WTC11 (cell line): ENCODE measurements at regions not wholly inside any gene's neighbourhood (a gene's known extent, or its start where the extent isn't known, plus 50 kb on each side); places are given as distances from the start of the nearest gene placed in this dataset.

Experiments
- ATAC-seq: fragments of 200-7000 bp; cut with Tn5 transposase; 2 replicates; pipeline ENCODE4 v1.10.0; 2021; ENCODE audit warnings: mild to moderate bottlenecking, moderate library complexity
- CTCF ChIA-PET: fragments of 300-600 bp; sonication (Branson Sonifier 250); formaldehyde crosslinking; loops from one replicate; lab custom pipeline; 2021; ENCODE audit warnings: antibody characterized with exemption; lab: Charles Lee
- POLR2A ChIA-PET: fragments of 350-600 bp; sonication (Branson Sonifier 250); formaldehyde crosslinking; loops from one replicate; lab custom pipeline; 2021; ENCODE audit warnings: antibody characterized with exemption; lab: Charles Lee
- DNase-seq: peaks from one replicate; pipeline ENCODE4 v3.0.0; 2021; ENCODE audit warnings: low spot score
- H3K27ac Mint-ChIP-seq: 2 replicates; pipeline ENCODE4 v1.8.0; 2021; ENCODE audit warnings: mixed read lengths
- H3K27me3 Mint-ChIP-seq: 2 replicates; pipeline ENCODE4 v1.8.0; 2021; ENCODE audit warnings: low read depth, mild to moderate bottlenecking, moderate library complexity, mixed read lengths
- H3K36me3 Mint-ChIP-seq: 2 replicates; pipeline ENCODE4 v1.8.0; 2021; ENCODE audit warnings: mixed read lengths
- H3K4me1 Mint-ChIP-seq: 2 replicates; pipeline ENCODE4 v1.8.0; 2022; ENCODE audit warnings: mixed read lengths
- H3K4me3 Mint-ChIP-seq: 2 replicates; pipeline ENCODE4 v1.8.0; 2021; ENCODE audit warnings: mild to moderate bottlenecking, moderate library complexity, mixed read lengths
- H3K9me3 Mint-ChIP-seq: 2 replicates; pipeline ENCODE4 v1.8.0; 2021; ENCODE audit warnings: mixed read lengths
- CBFB ChIP-seq: sonication (generic); formaldehyde crosslinking; IDR thresholded peaks from 2 replicates; pipeline ENCODE4 v1.8.1; 2022; ENCODE audit warnings: mild to moderate bottlenecking, low read depth, missing genetic modification reagents
- MXD4 ChIP-seq: fragments of 250-450 bp; sonication (Bioruptor Pico); IDR thresholded peaks from 2 replicates; pipeline ENCODE4 v1.8.0; 2021; ENCODE audit warnings: mild to moderate bottlenecking, moderate library complexity, borderline replicate concordance
- NR1H2 ChIP-seq: sonication (generic); formaldehyde crosslinking; IDR thresholded peaks from 2 replicates; pipeline ENCODE4 v1.9.0; 2021; ENCODE audit warnings: mild to moderate bottlenecking, moderate library complexity, missing genetic modification reagents
- PRRX2 ChIP-seq: fragments of 250-450 bp; sonication (Bioruptor Pico); IDR thresholded peaks from 2 replicates; pipeline ENCODE4 v1.8.0; 2021; ENCODE audit warnings: mild to moderate bottlenecking
- SP1 ChIP-seq: sonication (generic); formaldehyde crosslinking; conservative IDR thresholded peaks from 2 replicates; pipeline ENCODE4 v1.8.1; 2022; ENCODE audit warnings: missing genetic modification reagents
- TP53 ChIP-seq: sonication (generic); formaldehyde crosslinking; IDR thresholded peaks from 2 replicates; pipeline ENCODE4 v1.8.1; 2023; ENCODE audit warnings: mild to moderate bottlenecking, missing genetic modification reagents
- ZBTB21 ChIP-seq: sonication (generic); formaldehyde crosslinking; IDR thresholded peaks from 2 replicates; pipeline ENCODE4 v1.8.1; 2023; ENCODE audit warnings: mild to moderate bottlenecking, missing genetic modification reagents, borderline replicate concordance
- ZNF263 ChIP-seq: sonication (generic); formaldehyde crosslinking; IDR thresholded peaks from 2 replicates; pipeline ENCODE4 v1.8.1; 2022; ENCODE audit warnings: low read depth, mild to moderate bottlenecking, moderate library complexity, missing genetic modification reagents
- ZNF416 ChIP-seq: fragments of 250-450 bp; sonication (Bioruptor Pico); IDR thresholded peaks from 2 replicates; pipeline ENCODE4 v1.9.0; 2021; ENCODE audit warnings: mild to moderate bottlenecking, inconsistent platforms
- TF ChIP-seq, protein P1 (sequence below): sonication (generic); formaldehyde crosslinking; IDR thresholded peaks from 2 replicates; pipeline ENCODE4 v1.8.1; 2023; ENCODE audit warnings: mild to moderate bottlenecking, moderate library complexity, missing genetic modification reagents
- TF ChIP-seq, protein P2 (sequence below): fragments of 250-450 bp; sonication (Bioruptor Pico); conservative IDR thresholded peaks from 2 replicates; pipeline ENCODE4 v1.9.0; 2021; ENCODE audit warnings: mild to moderate bottlenecking
- TF ChIP-seq, protein P3 (sequence below): fragments of 250-450 bp; sonication (Bioruptor Pico); IDR thresholded peaks from 2 replicates; pipeline ENCODE4 v2.1.2; 2022; ENCODE audit warnings: mild to moderate bottlenecking, moderate library complexity
- TF ChIP-seq, protein P4 (sequence below): sonication (generic); formaldehyde crosslinking; IDR thresholded peaks from 2 replicates; pipeline ENCODE4 v1.8.1; 2023; ENCODE audit warnings: mild to moderate bottlenecking, missing genetic modification reagents, moderate library complexity

DNA sequence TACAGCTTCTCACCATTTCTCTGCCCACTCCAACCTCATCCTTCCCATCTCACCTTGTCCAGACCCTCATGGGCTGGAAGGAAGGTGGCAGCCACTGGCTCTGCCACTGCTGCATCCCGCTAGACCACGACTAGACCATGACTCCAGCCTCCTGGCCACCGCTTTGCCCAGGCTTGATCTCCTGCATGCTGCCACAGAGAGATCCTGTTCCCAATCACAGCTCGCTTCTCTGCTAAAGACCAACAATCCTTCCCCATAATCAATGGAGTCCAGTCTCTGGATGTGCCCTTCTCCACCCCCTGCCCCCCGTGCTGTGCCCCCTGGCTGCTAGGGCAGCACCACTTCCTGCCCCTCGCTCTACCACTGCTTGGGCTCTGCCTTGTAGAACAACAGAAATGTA is 64.9 kb upstream of the DMRTB1 start:
- no peak overlapping the region for H3K4me3 Mint-ChIP-seq

DNA sequence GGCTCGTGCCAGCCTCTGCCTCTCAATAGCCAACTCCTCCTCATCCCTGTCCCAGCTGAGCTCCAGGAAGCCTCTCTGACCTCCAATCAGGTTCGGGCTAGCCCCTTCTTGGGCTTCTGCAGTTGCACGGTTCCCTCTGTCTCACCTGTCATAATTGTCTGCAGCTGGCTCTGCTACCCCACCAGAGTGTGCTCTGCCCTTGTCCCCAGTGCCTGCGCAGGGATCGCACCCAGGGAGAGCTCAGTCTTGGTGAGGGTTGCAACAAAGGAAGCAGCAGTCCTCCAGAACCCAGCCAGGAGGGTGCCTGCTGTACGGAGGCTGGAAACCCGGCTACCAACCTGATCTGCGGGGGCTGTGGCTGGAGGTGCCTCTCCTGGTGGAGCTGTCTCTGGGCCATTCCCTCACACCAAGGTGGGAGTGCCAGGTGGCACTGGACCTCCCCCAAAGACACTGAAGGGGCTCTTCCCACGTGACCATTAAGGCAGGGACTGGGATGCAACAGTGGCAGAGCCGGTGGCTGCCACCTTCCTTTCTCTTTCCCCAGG is 63.5 kb upstream of the DMRTB1 start:
- peaks cover 59% of the 10 kb centered on the region for H3K4me1 Mint-ChIP-seq
- H3K36me3 Mint-ChIP-seq = no peaks in the 10 kb centered on the region
- DNase-seq (no peak), ATAC-seq (no peak)
- H3K9me3 Mint-ChIP-seq = no peaks in the 10 kb centered on the region
- ChIA-PET CTCF (interaction anchor here (0.6 to 2.1 kb wide), 7 partner anchors 9 to 265 kb away, joined by 3 to 12 read pairs (median 4); no protein-coding TSS in a partner anchor), POLR2A (no interaction called here)
- H3K27me3 Mint-ChIP-seq = peaks cover 20% of the 10 kb centered on the region
- TF ChIP-seq TP53 = 0 out of 2 replicates have a peak, but pooled peaks have one; percentile 32
- TF ChIP-seq, protein P1, sequence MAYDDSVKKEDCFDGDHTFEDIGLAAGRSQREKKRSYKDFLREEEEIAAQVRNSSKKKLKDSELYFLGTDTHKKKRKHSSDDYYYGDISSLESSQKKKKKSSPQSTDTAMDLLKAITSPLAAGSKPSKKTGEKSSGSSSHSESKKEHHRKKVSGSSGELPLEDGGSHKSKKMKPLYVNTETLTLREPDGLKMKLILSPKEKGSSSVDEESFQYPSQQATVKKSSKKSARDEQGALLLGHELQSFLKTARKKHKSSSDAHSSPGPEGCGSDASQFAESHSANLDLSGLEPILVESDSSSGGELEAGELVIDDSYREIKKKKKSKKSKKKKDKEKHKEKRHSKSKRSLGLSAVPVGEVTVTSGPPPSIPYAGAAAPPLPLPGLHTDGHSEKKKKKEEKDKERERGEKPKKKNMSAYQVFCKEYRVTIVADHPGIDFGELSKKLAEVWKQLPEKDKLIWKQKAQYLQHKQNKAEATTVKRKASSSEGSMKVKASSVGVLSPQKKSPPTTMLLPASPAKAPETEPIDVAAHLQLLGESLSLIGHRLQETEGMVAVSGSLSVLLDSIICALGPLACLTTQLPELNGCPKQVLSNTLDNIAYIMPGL (CRISPR knock-in tag) = no peak
- H3K4me3 Mint-ChIP-seq = no peak overlapping the region
- no peak overlapping the region for H3K27ac Mint-ChIP-seq

More for the DNA sequence above, 64.9 kb upstream of the DMRTB1 start:
- TF ChIP-seq, protein P2, sequence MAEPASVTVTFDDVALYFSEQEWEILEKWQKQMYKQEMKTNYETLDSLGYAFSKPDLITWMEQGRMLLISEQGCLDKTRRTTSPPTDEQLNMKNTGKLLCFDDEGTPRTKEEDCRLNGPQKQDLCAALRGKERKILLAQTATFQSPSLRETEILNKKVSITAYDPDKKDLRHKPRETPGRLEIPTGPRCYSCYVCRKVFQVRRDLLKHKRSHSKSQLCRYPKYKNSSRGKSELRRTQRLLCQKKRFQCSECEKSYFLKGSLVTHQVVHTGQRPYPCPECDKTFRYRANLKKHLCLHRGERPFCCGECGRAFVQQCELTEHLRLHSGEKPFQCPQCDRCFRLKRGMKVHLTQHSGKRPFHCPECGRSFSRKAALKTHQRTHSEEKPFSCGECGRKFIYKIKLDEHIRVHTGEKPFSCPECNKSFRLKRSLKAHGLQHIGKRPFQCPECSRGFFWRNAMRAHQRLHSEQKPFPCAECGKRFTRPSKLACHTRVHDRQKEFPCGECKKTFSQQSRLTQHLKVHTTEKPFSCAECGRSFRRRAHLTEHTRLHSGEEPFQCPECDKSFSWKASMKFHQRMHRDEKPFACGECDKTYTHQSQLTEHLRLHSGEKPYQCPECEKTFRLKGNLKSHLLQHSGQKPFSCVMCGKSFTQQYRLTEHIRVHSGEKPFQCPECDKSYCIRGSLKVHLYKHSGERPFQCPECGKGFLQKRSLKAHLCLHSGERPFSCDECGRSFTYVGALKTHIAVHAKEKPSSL = no peak
- TF ChIP-seq, protein P1 (CRISPR knock-in tag) = no peak
- no peak for TF ChIP-seq NR1H2 (CRISPR knock-in tag)
- TF ChIP-seq, protein P3, sequence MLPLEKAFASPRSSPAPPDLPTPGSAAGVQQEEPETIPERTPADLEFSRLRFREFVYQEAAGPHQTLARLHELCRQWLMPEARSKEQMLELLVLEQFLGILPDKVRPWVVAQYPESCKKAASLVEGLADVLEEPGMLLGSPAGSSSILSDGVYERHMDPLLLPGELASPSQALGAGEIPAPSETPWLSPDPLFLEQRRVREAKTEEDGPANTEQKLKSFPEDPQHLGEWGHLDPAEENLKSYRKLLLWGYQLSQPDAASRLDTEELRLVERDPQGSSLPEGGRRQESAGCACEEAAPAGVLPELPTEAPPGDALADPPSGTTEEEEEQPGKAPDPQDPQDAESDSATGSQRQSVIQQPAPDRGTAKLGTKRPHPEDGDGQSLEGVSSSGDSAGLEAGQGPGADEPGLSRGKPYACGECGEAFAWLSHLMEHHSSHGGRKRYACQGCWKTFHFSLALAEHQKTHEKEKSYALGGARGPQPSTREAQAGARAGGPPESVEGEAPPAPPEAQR (CRISPR knock-in tag) = no peak
- no peak for TF ChIP-seq MXD4 (CRISPR knock-in tag)
- no peak for TF ChIP-seq SP1 (CRISPR knock-in tag)
- TF ChIP-seq, all 79 proteins: peak for 0
- ChIA-PET POLR2A (no interaction called here), CTCF (interaction anchor here (1.3 to 2.6 kb wide), 9 partner anchors 10 to 551 kb away, joined by 3 to 47 read pairs (median 11); partner anchors contain the start of gene ZYG11A)
- no peaks in the 10 kb centered on the region for H3K9me3 Mint-ChIP-seq
- no peak for ATAC-seq
- H3K4me1 Mint-ChIP-seq = peaks cover 55% of the 10 kb centered on the region
- H3K27me3 Mint-ChIP-seq = peaks cover 11% of the 10 kb centered on the region
- no peak for DNase-seq
- no peaks in the 10 kb centered on the region for H3K36me3 Mint-ChIP-seq
- H3K27ac Mint-ChIP-seq = peak overlapping the region; percentile 12; the same call in 1 of the 2 replicates

DNA sequence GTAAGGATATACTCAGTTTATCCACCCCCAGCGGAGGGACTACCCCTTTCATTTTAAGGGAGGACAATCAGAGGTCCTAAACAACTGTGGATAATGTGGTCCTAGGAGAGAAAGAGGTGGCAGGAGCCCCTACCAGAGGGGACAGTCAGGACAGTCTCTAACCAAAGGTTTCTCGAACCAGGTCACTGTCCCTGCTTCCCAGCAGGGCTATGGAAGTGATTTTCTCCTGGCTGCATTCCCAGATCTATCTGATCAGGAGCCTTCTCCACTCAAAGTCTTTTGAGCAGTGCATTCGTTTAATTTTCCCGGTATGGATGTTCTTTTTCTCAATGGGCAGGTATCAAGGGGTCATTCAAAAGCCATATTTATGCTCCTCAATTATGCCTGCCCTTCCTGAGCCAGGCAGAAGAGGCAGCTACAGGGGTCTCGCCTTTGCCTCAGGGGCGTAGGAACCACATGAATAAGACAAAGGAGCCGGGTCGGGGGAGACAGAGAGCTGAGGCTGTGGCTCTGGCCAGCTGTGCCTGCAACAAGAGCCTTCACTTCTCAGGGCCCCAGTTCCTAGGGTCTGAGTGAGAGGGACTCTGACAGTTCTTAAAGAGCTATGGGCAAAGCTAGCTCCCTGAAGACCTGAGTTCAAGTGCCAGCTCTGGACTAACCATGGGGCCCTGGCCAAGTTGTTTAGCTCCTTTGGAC is 62.5 kb upstream of the DMRTB1 start:
- no peak overlapping the region for H3K27ac Mint-ChIP-seq
- POLR2A ChIA-PET = no interaction called here
- H3K4me3 Mint-ChIP-seq = no peak overlapping the region
- DNase-seq (no peak), ATAC-seq (no peak)
- CTCF ChIA-PET = interaction anchor here (0.6 to 2.1 kb wide), 7 partner anchors 8 to 197 kb away, joined by 3 to 12 read pairs (median 4); no protein-coding TSS in a partner anchor
- H3K9me3 Mint-ChIP-seq = no peaks in the 10 kb centered on the region
- H3K36me3 Mint-ChIP-seq = no peaks in the 10 kb centered on the region
- peaks cover 30% of the 10 kb centered on the region for H3K27me3 Mint-ChIP-seq
- TF ChIP-seq PRRX2 (CRISPR knock-in tag) (no peak), CBFB (CRISPR knock-in tag) (no peak), ZNF263 (CRISPR knock-in tag) (no peak), ZNF416 (CRISPR knock-in tag) (no peak), ZBTB21 (CRISPR knock-in tag) (no peak)
- TF ChIP-seq, protein P4, sequence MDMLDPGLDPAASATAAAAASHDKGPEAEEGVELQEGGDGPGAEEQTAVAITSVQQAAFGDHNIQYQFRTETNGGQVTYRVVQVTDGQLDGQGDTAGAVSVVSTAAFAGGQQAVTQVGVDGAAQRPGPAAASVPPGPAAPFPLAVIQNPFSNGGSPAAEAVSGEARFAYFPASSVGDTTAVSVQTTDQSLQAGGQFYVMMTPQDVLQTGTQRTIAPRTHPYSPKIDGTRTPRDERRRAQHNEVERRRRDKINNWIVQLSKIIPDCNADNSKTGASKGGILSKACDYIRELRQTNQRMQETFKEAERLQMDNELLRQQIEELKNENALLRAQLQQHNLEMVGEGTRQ = no peak
- peaks cover 64% of the 10 kb centered on the region for H3K4me1 Mint-ChIP-seq
